GM12878 (cell line): ENCODE measurements at regions not wholly inside any gene's neighbourhood (a gene's known extent, or its start where the extent isn't known, plus 50 kb on each side); places are given as distances from the start of the nearest gene placed in this dataset.

Experiments
- ATAC-seq: fragments of 200-7000 bp; cut with Tn5 transposase; 3 replicates; pipeline ENCODE4 v1.9.1; 2020; ENCODE audit warnings: mild to moderate bottlenecking, moderate library complexity
- BruUV-seq: library from RNA; stranded (reverse); fragments of 400-500 nt; replicated peaks from 2 replicates; lab custom pipeline; 2021; lab: Mats Ljungman, UMichigan
- CTCF ChIA-PET: fragments of 300-600 bp; sonication (Branson Sonifier 250); formaldehyde crosslinking; extraction: SDS; loops from one replicate; lab custom pipeline; 2021; ENCODE audit warnings: inconsistent platforms; lab: Yijun Ruan, JAX
- POLR2A ChIA-PET: fragments of 350-600 bp; formaldehyde crosslinking; extraction: SDS; loops from one replicate; lab custom pipeline; 2021; ENCODE audit warnings: inconsistent platforms; lab: Charles Lee
- RAD21 ChIA-PET: fragments of 300-600 bp; sonication (Branson Sonifier 250); formaldehyde crosslinking; loops from one replicate; lab custom pipeline; 2023; ENCODE audit warnings: antibody characterized with exemption; ENCODE audit not compliant: unreplicated experiment; lab: Charles Lee
- SMC1A ChIA-PET: fragments of 300-600 bp; sonication (Branson Sonifier 250); formaldehyde crosslinking; loops from one replicate; lab custom pipeline; 2023; ENCODE audit not compliant: unreplicated experiment, uncharacterized antibody; lab: Charles Lee
- DNase-seq: peaks from one replicate; pipeline ENCODE4 v3.0.0-alpha.2; 2011; ENCODE audit warnings: low read depth, low spot score
- FAIRE-seq: peaks from 3 replicates; lab custom pipeline; 2011; peaks lifted over from hg19 to GRCh38; lab: Jason Lieb, UNC
- H2AFZ ChIP-seq: 2 replicates; pipeline ENCODE4 v1.6.0; 2011; ENCODE audit warnings: low read depth, low read length, control low read depth; ENCODE audit not compliant: control insufficient read depth
- H3K27ac ChIP-seq: 2 replicates; pipeline ENCODE4 v1.5.1; 2011; ENCODE audit warnings: control low read depth; ENCODE audit not compliant: control insufficient read depth, insufficient read depth
- H3K27me3 ChIP-seq, 2 experiments: replicated peaks in 1 of 2; 2 replicates each; pipeline versions ENCODE4 v1.6.0 to v1.6.1; 2011; ENCODE audit warnings: low read length in 1 of 2; ENCODE audit not compliant: control insufficient read depth in 2 of 2, insufficient read depth in 2 of 2
- H3K36me3 ChIP-seq, 2 experiments: 2 replicates each; pipeline ENCODE4 v1.5.1; 2011; ENCODE audit warnings: low read length in 1 of 2; ENCODE audit not compliant: control insufficient read depth in 2 of 2, insufficient read depth in 2 of 2
- H3K4me1 ChIP-seq: 2 replicates; pipeline ENCODE4 v1.6.1; 2011; ENCODE audit warnings: mild to moderate bottlenecking, low read length, moderate library complexity, mixed read lengths; ENCODE audit not compliant: control insufficient read depth, insufficient read depth
- H3K4me2 ChIP-seq: 2 replicates; pipeline ENCODE4 v1.6.0; 2011; ENCODE audit warnings: control low read depth; ENCODE audit not compliant: control insufficient read depth, insufficient read depth
- H3K4me3 ChIP-seq: fragments of 200-600 bp; sonication (generic); 2 replicates; pipeline ENCODE4 v1.5.1; 2016
- H3K79me2 ChIP-seq: 2 replicates; pipeline ENCODE4 v1.6.0; 2011; ENCODE audit warnings: low read length; ENCODE audit not compliant: control insufficient read depth, insufficient read depth
- H3K9ac ChIP-seq: 2 replicates; pipeline ENCODE4 v1.8.0; 2011; ENCODE audit warnings: low read length, control low read depth, mixed read lengths; ENCODE audit not compliant: control insufficient read depth, insufficient read depth
- H3K9me3 ChIP-seq: replicated peaks from 3 replicates; pipeline ENCODE4 v1.5.1; 2011; ENCODE audit warnings: mild to moderate bottlenecking, low read length; ENCODE audit not compliant: control insufficient read depth, insufficient read depth
- H4K20me1 ChIP-seq: 2 replicates; pipeline ENCODE4 v1.6.0; 2011; ENCODE audit not compliant: control insufficient read depth, insufficient read depth
- MYC ChIP-seq: IDR thresholded peaks from 2 replicates; pipeline ENCODE4 v1.6.1; 2011; ENCODE audit warnings: mild to moderate bottlenecking, low read length, moderate library complexity, inconsistent platforms; ENCODE audit not compliant: insufficient read depth, insufficient replicate concordance, insufficient read length, severe bottlenecking
- TBL1XR1 ChIP-seq: IDR thresholded peaks from 2 replicates; pipeline ENCODE4 v1.6.1; 2012; ENCODE audit warnings: low read depth, low read length, improper control_type of control experiment
- in situ Hi-C: fragments of 300-500 bp; cut with MboI; formaldehyde crosslinking; loops from 9 replicates; pipeline ENCODE4 v1.14.3; 2018; ENCODE audit warnings: mixed read lengths
- intact Hi-C: fragments of 100-400 bp; cut with micrococcal nuclease; formaldehyde crosslinking; loops from one replicate; pipeline ENCODE4 v1.14.2; 2022; ENCODE audit not compliant: unreplicated experiment
- TF ChIP-seq, protein P1 (sequence below): fragments of 450-650 bp; IDR thresholded peaks from 2 replicates; pipeline ENCODE4 v1.6.1; 2016; ENCODE audit warnings: mild to moderate bottlenecking
- TF ChIP-seq, protein P2 (sequence below): fragments of 450-650 bp; IDR thresholded peaks from 2 replicates; pipeline ENCODE4 v1.6.1; 2017; ENCODE audit warnings: mild to moderate bottlenecking
- TF ChIP-seq, protein P3 (sequence below): IDR thresholded peaks from 2 replicates; pipeline ENCODE4 v1.6.1; 2012; ENCODE audit warnings: low read length, inconsistent platforms

DNA sequence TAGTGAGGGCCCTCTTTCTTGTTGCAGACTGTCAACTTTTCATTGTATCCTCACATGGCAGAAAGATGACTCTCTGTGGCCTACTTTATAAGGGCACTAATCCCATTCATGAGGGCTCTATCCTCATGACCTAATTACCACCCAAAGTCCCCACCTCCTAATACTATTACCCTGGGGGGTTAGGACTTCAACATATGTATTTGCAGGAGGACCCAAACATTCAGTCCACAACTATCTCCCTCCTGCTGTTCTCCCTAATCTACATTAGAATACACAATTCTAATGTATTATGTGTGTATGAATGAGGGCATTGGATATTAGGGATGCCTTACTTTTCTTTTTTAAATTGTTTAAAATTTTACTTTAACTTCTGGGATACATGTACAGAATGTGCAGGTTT, 246.0 kb upstream of the TANK start:
- no peaks in the 10 kb centered on the region for H3K36me3 ChIP-seq
- ChIA-PET RAD21 (no interaction called here), CTCF (no interaction called here), POLR2A (no interaction called here), SMC1A (no interaction called here)
- H3K4me1 ChIP-seq = no peaks in the 10 kb centered on the region
- H3K4me2 ChIP-seq = no peak overlapping the region
- no peaks in the 10 kb centered on the region for H4K20me1 ChIP-seq
- H3K27me3 ChIP-seq = peaks cover 0 to 4% of the 10 kb centered on the region in 2 experiments; a peak in 2 of 4 replicates
- no peak overlapping the region for H3K27ac ChIP-seq
- TF ChIP-seq, protein P1, sequence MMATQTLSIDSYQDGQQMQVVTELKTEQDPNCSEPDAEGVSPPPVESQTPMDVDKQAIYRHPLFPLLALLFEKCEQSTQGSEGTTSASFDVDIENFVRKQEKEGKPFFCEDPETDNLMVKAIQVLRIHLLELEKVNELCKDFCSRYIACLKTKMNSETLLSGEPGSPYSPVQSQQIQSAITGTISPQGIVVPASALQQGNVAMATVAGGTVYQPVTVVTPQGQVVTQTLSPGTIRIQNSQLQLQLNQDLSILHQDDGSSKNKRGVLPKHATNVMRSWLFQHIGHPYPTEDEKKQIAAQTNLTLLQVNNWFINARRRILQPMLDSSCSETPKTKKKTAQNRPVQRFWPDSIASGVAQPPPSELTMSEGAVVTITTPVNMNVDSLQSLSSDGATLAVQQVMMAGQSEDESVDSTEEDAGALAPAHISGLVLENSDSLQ = no peak
- TF ChIP-seq, protein P2, sequence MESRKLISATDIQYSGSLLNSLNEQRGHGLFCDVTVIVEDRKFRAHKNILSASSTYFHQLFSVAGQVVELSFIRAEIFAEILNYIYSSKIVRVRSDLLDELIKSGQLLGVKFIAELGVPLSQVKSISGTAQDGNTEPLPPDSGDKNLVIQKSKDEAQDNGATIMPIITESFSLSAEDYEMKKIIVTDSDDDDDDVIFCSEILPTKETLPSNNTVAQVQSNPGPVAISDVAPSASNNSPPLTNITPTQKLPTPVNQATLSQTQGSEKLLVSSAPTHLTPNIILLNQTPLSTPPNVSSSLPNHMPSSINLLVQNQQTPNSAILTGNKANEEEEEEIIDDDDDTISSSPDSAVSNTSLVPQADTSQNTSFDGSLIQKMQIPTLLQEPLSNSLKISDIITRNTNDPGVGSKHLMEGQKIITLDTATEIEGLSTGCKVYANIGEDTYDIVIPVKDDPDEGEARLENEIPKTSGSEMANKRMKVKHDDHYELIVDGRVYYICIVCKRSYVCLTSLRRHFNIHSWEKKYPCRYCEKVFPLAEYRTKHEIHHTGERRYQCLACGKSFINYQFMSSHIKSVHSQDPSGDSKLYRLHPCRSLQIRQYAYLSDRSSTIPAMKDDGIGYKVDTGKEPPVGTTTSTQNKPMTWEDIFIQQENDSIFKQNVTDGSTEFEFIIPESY = no peak
- TF ChIP-seq, protein P3, sequence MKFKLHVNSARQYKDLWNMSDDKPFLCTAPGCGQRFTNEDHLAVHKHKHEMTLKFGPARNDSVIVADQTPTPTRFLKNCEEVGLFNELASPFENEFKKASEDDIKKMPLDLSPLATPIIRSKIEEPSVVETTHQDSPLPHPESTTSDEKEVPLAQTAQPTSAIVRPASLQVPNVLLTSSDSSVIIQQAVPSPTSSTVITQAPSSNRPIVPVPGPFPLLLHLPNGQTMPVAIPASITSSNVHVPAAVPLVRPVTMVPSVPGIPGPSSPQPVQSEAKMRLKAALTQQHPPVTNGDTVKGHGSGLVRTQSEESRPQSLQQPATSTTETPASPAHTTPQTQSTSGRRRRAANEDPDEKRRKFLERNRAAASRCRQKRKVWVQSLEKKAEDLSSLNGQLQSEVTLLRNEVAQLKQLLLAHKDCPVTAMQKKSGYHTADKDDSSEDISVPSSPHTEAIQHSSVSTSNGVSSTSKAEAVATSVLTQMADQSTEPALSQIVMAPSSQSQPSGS = no peak
- no peak for TF ChIP-seq MYC
- no peak for TF ChIP-seq TBL1XR1
- H3K79me2 ChIP-seq = no peaks in the 10 kb centered on the region
- ATAC-seq = no peak
- in situ Hi-C loops (no loop called here), intact Hi-C loops (no loop called here)
- no peaks in the 10 kb centered on the region for H3K9me3 ChIP-seq
- no peak overlapping the region for H2AFZ ChIP-seq
- DNase-seq = no peak
- H3K9ac ChIP-seq = no peak overlapping the region
- FAIRE-seq = no peak
- BruUV-seq = no TSS peak
- no peak overlapping the region for H3K4me3 ChIP-seq
